HUDEP-2 (cell line): ENCODE measurements at regions not wholly inside any gene's neighbourhood (a gene's known extent, or its start where the extent isn't known, plus 50 kb on each side); places are given as distances from the start of the nearest gene placed in this dataset.
A peak's percentile ranks its signal among the peaks of the same experiment; 100 is the strongest.

Source experiments
- DNase-seq, 76 experiments: peaks; one replicate each; lab custom pipeline; 2025; ENCODE audit not compliant: unreplicated experiment in 76 of 76; lab: John Stamatoyannopoulos, UW

DNA sequence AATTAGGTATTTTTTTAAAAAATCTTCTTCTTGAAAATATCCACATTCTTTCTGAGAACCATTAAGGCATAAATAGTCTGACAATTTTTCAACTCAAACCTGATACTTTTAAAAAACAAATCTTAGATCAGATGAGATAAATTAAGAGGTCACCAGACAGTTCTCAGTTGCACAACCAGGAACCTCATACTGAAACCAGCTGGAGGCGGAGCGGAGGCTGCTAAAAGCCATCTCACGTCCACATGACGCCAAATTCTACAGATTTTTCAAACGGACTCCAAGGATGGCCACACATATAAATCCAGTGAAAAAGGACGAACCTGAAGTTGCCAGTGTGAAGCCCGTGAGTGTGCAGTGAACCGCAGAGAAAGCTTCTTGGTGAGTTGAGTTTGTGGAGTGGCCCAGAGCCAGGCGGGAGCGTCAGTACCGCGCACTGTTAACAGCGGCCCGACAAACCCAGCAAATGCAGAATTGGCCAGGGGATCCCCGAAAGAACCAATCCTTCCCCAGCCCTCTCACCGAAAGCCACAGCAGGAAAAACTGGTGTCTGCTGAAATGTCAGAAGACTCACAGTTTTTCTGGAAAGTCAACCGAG, 53.1 kb upstream of the BBS5 start:
- DNase-seq, result no peak

DNA sequence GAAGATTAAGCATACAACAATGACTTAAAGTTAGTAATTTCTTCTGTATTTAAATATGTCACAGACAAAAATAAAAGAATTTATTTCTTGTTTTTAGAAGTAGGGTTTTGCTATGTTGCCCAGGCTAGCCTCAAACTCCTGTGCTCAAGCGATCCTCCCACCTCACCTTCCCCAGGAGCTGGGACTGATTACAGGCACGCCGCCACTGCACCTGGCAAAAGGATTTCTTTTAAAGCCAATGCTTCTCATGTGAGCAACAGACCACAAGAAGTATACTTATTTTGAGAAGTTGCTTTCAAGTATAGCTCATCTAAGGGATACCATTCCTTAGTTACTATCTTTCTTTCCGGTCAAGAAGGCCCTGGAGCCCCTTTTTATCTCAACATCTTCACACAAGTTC, 57.2 kb upstream of the BBS5 start:
- DNase-seq, result no peak

DNA sequence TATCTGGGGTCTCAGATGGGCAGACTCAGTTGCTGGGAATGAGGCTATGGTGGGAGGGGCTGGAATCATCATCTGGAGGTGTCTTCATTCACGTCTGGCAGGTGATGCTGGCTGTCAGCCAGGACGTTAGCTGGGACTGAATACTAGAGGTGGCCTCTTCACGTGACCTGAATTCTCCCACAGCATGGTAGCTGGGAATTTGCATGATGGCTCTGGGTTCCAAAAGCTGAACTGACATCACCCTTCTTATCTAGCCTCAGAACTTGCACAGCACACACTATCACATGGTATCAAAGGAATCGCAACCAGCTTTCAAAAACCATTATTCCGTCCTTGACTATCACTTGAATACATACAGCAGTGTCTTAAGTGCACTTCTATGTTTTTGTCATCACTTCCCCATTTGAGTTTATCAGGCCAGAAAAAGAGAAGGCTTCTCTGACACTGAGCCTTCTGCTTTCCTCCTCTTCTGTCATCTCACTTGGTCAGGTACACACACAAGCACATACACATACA, 53.0 kb upstream of the LRP2 start:
- DNase-seq, result peak in 12 of 76 experiments; percentile 4 to 56 (median 14)
